ENCODE measurements at regions not wholly inside any gene's neighbourhood (a gene's known extent, or its start where the extent isn't known, plus 50 kb on each side); places are given as distances from the start of the nearest gene placed in this dataset.

DNA sequence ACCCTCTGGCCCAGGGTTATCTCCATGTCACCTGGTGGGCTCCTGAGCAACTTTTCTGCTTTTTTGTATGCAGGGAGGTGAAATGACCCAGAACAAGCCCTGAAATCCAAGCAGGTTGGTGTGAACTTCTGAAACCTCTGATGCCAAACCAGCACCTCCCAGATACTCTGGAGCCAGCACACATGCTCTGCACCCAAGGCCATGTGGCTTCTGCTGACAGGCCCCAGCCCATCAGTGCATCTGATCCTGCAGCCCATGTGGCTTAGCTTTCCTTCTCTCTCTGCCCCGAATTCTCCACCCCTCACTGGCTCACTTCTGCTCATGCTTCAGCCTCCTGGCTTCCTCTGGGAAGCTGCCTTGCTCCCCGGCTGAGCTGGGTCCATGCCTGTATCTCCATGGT lies 59.3 kb upstream of the RPS6KA2 start (continued):
- TF ChIP-seq HDAC2 (IDR thresholded peaks at IDR 0.05) (no peak), PBX3 (IDR thresholded peaks at IDR 0.05) (no peak), CHD4 (IDR thresholded peaks at IDR 0.05; ENCODE audit: borderline replicate concordance) (no peak), CEBPB (IDR thresholded peaks at IDR 0.05) (no peak), MYC (IDR thresholded peaks at IDR 0.05; ENCODE audit: borderline replicate concordance, low read length) (no peak)

- Histone ChIP-seq H3K9me3 (no peaks in the 10 kb centered on the region), H3K27ac (no peak overlapping the region), H3K4me3 (no peak overlapping the region), H3K4me2 (no peak overlapping the region), H3K4me1 (no peaks in the 10 kb centered on the region)
- no peak for TF ChIP-seq ZC3H11A (IDR thresholded peaks at IDR 0.05)
- TF ChIP-seq HOXB13 (CRISPR knock-in tag; IDR thresholded peaks at IDR 0.05; ENCODE audit: low read depth) = no peak
- no peak for TF ChIP-seq HEYL (CRISPR knock-in tag; IDR thresholded peaks at IDR 0.05)
- TF ChIP-seq JUNB (IDR thresholded peaks at IDR 0.05) = no peak
- TF ChIP-seq ZFP36 (IDR thresholded peaks at IDR 0.05; ENCODE audit: borderline replicate concordance, partially characterized antibody) = no peak
- TF ChIP-seq ATOH8 (CRISPR knock-in tag; IDR thresholded peaks at IDR 0.05; ENCODE audit: low read depth) = no peak
- TF ChIP-seq CBX2 (IDR thresholded peaks at IDR 0.05; ENCODE audit: borderline replicate concordance, low read depth) = no peak
- FAIRE-seq = no peak
- WGBS (ENCODE audit: missing lambda C conversion rate) = 67% methylated on average over 8 of the region's 8 CpGs
- POLR2A ChIA-PET = no interaction called here
- no peak for DNase-seq (ENCODE audit: low read depth in 1 of 2, low spot score in 1 of 2)
- no peak for ATAC-seq
- CTCF ChIA-PET = interaction anchor here (0.5 to 1.3 kb wide), 2 partner anchors 9 to 127 kb away, joined by 3 read pairs; no protein-coding TSS in a partner anchor
Observed at GRCh38 chr6:166684866-166685265, 57.8 kb upstream of the RPS6KA2 start.

DNA sequence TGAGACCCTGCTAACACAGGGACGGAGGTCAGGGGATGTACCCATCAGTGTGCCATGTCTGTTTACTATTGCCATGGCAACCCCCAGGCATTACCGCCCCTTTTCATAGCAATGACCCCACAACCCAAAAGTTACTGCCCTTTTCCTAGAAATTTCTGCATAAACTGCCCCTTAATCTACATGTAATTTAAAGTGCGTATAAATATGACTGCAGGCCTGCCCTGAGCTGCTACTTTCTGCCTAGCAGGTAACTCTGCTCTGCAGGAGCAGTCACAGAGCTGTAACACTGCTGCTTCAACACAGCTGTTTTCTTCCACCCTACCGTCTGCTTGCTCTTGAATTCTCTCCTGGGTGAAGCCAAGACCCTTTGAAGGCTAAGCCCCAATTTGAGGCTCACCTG lies 57.1 kb upstream of the RPS6KA2 start:
- Histone ChIP-seq H3K27ac (no peak overlapping the region), H3K4me3 (no peak overlapping the region), H3K9me3 (no peaks in the 10 kb centered on the region), H3K4me1 (no peaks in the 10 kb centered on the region), H3K4me2 (no peak overlapping the region)
- DNase-seq (ENCODE audit: low read depth in 1 of 2, low spot score in 1 of 2) (no peak), ATAC-seq (no peak), FAIRE-seq (no peak)
- 87% methylated on average over 4 of the region's 4 CpGs for WGBS (ENCODE audit: missing lambda C conversion rate)
- POLR2A ChIA-PET = no interaction called here
- CTCF ChIA-PET = no interaction called here
- TF ChIP-seq REST (IDR thresholded peaks at IDR 0.05) (no peak), RARB (CRISPR knock-in tag; IDR thresholded peaks at IDR 0.05) (no peak)

DNA sequence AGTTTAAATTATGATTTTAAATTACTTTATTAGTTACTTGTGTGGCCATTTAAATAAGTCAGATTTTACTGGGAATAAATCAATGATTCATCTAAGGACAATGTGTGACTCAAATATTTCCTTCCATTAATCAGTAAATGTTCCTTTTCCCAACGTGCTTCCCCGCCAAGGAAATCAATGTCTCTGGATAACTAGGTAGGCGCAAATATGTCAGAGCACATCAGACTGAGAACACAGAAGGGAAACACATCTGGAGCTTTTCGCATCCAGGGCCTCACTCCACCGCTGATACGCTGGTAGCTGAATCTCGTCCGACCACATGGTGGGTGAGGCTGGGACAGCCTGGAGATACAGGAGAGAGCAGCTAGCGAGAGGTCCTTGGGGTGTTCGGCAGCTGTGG lies 56.4 kb upstream of the RPS6KA2 start:
- POLR2A ChIA-PET = no interaction called here
- no peak for TF ChIP-seq HDAC2 (IDR thresholded peaks at IDR 0.05)
- TF ChIP-seq NPAS2 (CRISPR knock-in tag; IDR thresholded peaks at IDR 0.05; ENCODE audit: borderline replicate concordance) = no peak
- no peak for TF ChIP-seq PBX3 (IDR thresholded peaks at IDR 0.05)
- no peak for TF ChIP-seq EHF (CRISPR knock-in tag; IDR thresholded peaks at IDR 0.05)
- no peak for TF ChIP-seq EP300 (IDR thresholded peaks at IDR 0.05)
- TF ChIP-seq NR3C1 (IDR thresholded peaks at IDR 0.05) = no peak
- TF ChIP-seq ZFP36 (IDR thresholded peaks at IDR 0.05; ENCODE audit: borderline replicate concordance, partially characterized antibody) = no peak
- no peak for TF ChIP-seq FOSL2 (IDR thresholded peaks at IDR 0.05)
- no peak for TF ChIP-seq FOSL2 (CRISPR knock-in tag; IDR thresholded peaks at IDR 0.05)
- TF ChIP-seq, protein P1, sequence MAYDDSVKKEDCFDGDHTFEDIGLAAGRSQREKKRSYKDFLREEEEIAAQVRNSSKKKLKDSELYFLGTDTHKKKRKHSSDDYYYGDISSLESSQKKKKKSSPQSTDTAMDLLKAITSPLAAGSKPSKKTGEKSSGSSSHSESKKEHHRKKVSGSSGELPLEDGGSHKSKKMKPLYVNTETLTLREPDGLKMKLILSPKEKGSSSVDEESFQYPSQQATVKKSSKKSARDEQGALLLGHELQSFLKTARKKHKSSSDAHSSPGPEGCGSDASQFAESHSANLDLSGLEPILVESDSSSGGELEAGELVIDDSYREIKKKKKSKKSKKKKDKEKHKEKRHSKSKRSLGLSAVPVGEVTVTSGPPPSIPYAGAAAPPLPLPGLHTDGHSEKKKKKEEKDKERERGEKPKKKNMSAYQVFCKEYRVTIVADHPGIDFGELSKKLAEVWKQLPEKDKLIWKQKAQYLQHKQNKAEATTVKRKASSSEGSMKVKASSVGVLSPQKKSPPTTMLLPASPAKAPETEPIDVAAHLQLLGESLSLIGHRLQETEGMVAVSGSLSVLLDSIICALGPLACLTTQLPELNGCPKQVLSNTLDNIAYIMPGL (CRISPR knock-in tag; IDR thresholded peaks at IDR 0.05; ENCODE audit: borderline replicate concordance) = no peak
- no peak for TF ChIP-seq ZSCAN20 (CRISPR knock-in tag; IDR thresholded peaks at IDR 0.05)
- TF ChIP-seq JUN (IDR thresholded peaks at IDR 0.05) = no peak
- H3K4me1 ChIP-seq = peaks cover 4% of the 10 kb centered on the region; the same call in 1 of the 3 replicates
- CTCF ChIA-PET = no interaction called here
- H3K27ac ChIP-seq = no peak overlapping the region
- ATAC-seq (no peak), FAIRE-seq (no peak), DNase-seq (ENCODE audit: low read depth in 1 of 2, low spot score in 1 of 2) (no peak)
- WGBS (ENCODE audit: missing lambda C conversion rate) = 71% methylated on average over 10 of the region's 10 CpGs
- no peak overlapping the region for H3K4me3 ChIP-seq
- H3K4me2 ChIP-seq = no peak overlapping the region
- H3K9me3 ChIP-seq = no peaks in the 10 kb centered on the region

Measured in A549 (cell line).